Pancreas (tissue), 10 donors: ENCODE measurements at regions not wholly inside any gene's neighbourhood (a gene's known extent, or its start where the extent isn't known, plus 50 kb on each side); places are given as distances from the start of the nearest gene placed in this dataset.
"Not testable (repeated sequence)": the region's sequence is repeated elsewhere in the genome, so short reads cannot be mapped to it uniquely, and the experiment has no call there.

ENCODE experiments used
- ATAC-seq, 4 donors: fragments of 200-7000 bp; cut with Tn5 transposase; one replicate each; pipeline versions ENCODE4 v1.8.0 to v1.9.1; 2020; ENCODE audit warnings: mild to moderate bottlenecking in 4 of 4, moderate library complexity in 4 of 4
- DNase-seq, 6 donors: peaks; one replicate each; pipeline ENCODE4 v3.0.0-alpha.2; 2020
- FAIRE-seq: peaks from 2 replicates; lab custom pipeline; 2012; peaks lifted over from hg19 to GRCh38; lab: Jason Lieb, UNC
- H3K27ac ChIP-seq, 4 donors: fragments of 200-600 bp; sonication (generic); 1 replicate in 3 of 4; 2 replicates in 1 of 4; pipeline versions ENCODE4 v1.5.0 to v1.8.0; 2020
- H3K27me3 ChIP-seq, 4 donors: fragments of 200-600 bp; one replicate each; pipeline ENCODE4 v1.8.0; 2021
- H3K36me3 ChIP-seq, 3 donors: fragments of 200-600 bp; sonication (generic) in 1 of 3; one replicate each; pipeline versions ENCODE4 v1.5.0 to v1.8.0; 2020 to 2021
- H3K4me1 ChIP-seq, 3 donors: fragments of 200-600 bp; one replicate each; pipeline ENCODE4 v1.8.0; 2021
- H3K4me3 ChIP-seq, 4 donors: fragments of 200-600 bp; sonication (generic) in 2 of 4; one replicate each; pipeline versions ENCODE4 v1.5.0 to v1.8.0; 2020 to 2021
- H3K9me3 ChIP-seq, 4 donors: fragments of 200-600 bp; one replicate each; pipeline ENCODE4 v1.8.0; 2021
- WGBS, 2 donors: extraction: QIAGEN DNeasy Blood & Tissue Kit; methylation state at CpG; one replicate each; pipeline ENCODE4 v1.1.7; 2013; 5-methylcytosine and 5-hydroxymethylcytosine counted together
- intact Hi-C, 3 donors: fragments of 100-400 bp; cut with DNase I; formaldehyde crosslinking; loops; one replicate each; pipeline versions ENCODE4 v1.11.1 to v1.14.2; 2022
- TF ChIP-seq, protein P1 (sequence below), 4 donors: fragments of 200-600 bp; sonication (generic) in 3 of 4; IDR thresholded peaks; one replicate each; pipeline versions ENCODE4 v1.5.0 to v1.8.0; 2021; ENCODE audit warnings: antibody characterized with exemption in 4 of 4
- donor health status: healthy with polysubstance abuse.
- donor health status: DM: no; HTN: no; CAD: no; lungs with moderate emphysema.
- donor health status: DM: no; HTN: no; CAD: no.
- donor health status: control.
- donor health status: control.
- donor health status: Bipolar disorder and iron deficiency.
- donor health status: DM: yes; HTN: yes; CAD: no.
- donor health status: DM: no; HTN: no; CAD: no.
- donor health status: DM: no; HTN: no; CAD: no.
- donor health status: DM: yes; HTN: yes; CAD: no.

- 63 to 74% methylated on average over 32 of the region's 32 CpGs for WGBS, 2 donors
- FAIRE-seq (no peak), ATAC-seq (no peak), DNase-seq (peak in 2 of 6 donors; percentile 15 to 56)
- peaks cover 17 to 45% (median 31%) of the 10 kb centered on the region in 3 donors for H3K4me1 ChIP-seq
- H3K27ac ChIP-seq = no peak overlapping the region
- no peak overlapping the region for H3K4me3 ChIP-seq
- intact Hi-C loops = no loop called here
- no peaks in the 10 kb centered on the region for H3K9me3 ChIP-seq
- TF ChIP-seq, protein P1, sequence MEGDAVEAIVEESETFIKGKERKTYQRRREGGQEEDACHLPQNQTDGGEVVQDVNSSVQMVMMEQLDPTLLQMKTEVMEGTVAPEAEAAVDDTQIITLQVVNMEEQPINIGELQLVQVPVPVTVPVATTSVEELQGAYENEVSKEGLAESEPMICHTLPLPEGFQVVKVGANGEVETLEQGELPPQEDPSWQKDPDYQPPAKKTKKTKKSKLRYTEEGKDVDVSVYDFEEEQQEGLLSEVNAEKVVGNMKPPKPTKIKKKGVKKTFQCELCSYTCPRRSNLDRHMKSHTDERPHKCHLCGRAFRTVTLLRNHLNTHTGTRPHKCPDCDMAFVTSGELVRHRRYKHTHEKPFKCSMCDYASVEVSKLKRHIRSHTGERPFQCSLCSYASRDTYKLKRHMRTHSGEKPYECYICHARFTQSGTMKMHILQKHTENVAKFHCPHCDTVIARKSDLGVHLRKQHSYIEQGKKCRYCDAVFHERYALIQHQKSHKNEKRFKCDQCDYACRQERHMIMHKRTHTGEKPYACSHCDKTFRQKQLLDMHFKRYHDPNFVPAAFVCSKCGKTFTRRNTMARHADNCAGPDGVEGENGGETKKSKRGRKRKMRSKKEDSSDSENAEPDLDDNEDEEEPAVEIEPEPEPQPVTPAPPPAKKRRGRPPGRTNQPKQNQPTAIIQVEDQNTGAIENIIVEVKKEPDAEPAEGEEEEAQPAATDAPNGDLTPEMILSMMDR (IDR thresholded peaks at IDR 0.05) = no peak
- H3K36me3 ChIP-seq = no peaks in the 10 kb centered on the region
- no peaks in the 10 kb centered on the region for H3K27me3 ChIP-seq
Observed at GRCh38 chr6:170222498-170223471, 68.1 kb downstream of the DLL1 start.

GRCh38 chr6:170221753-170222400 is 69.0 kb downstream of the DLL1 start:
- Histone ChIP-seq H3K27me3 (no peaks in the 10 kb centered on the region), H3K27ac (no peak overlapping the region), H3K4me3 (no peak overlapping the region), H3K36me3 (no peaks in the 10 kb centered on the region), H3K4me1 (peaks cover 12 to 36% (median 23%) of the 10 kb centered on the region in 3 donors), H3K9me3 (no peaks in the 10 kb centered on the region)
- DNase-seq = peak in 2 of 6 donors; percentile 8 to 55
- intact Hi-C loops = no loop called here
- TF ChIP-seq, protein P1 (IDR thresholded peaks at IDR 0.05) = no peak
- FAIRE-seq = no peak
- no peak for ATAC-seq
- WGBS, 2 donors = 87 to 90% methylated on average over 29 of the region's 29 CpGs

GRCh38 chr6:170221052-170221752 is 69.7 kb downstream of the DLL1 start:
- DNase-seq = peak in 1 of 6 donors; percentile 4
- Histone ChIP-seq H3K36me3 (no peaks in the 10 kb centered on the region), H3K4me1 (peaks cover 12 to 29% (median 17%) of the 10 kb centered on the region in 3 donors), H3K9me3 (no peaks in the 10 kb centered on the region), H3K27ac (no peak overlapping the region), H3K27me3 (no peaks in the 10 kb centered on the region), H3K4me3 (no peak overlapping the region)
- intact Hi-C loops = no loop called here
- TF ChIP-seq, protein P1 (IDR thresholded peaks at IDR 0.05) = no peak
- WGBS, 2 donors = 92 to 94% methylated on average over 25 to 29 of the region's 29 CpGs
- FAIRE-seq = no peak
- no peak for ATAC-seq

GRCh38 chr6:170213637-170214018 is 77.2 kb downstream of the DLL1 start:
- H3K36me3 ChIP-seq, H3K27ac ChIP-seq, H3K9me3 ChIP-seq, H3K4me3 ChIP-seq, H3K27me3 ChIP-seq, ATAC-seq, intact Hi-C loops, DNase-seq, H3K4me1 ChIP-seq, FAIRE-seq: not testable (repeated sequence)
- WGBS, 2 donors = 94 to 97% methylated on average over 15 to 16 of the region's 19 CpGs
